A172 (cell line): ENCODE measurements at regions not wholly inside any gene's neighbourhood (a gene's known extent, or its start where the extent isn't known, plus 50 kb on each side); places are given as distances from the start of the nearest gene placed in this dataset.
"Not testable (repeated sequence)": the region's sequence is repeated elsewhere in the genome, so short reads cannot be mapped to it uniquely, and the experiment has no call there.

Experiments
- DNase-seq: peaks from one replicate; pipeline ENCODE4 v3.0.0-alpha.2; 2015; ENCODE audit warnings: low spot score

DNA sequence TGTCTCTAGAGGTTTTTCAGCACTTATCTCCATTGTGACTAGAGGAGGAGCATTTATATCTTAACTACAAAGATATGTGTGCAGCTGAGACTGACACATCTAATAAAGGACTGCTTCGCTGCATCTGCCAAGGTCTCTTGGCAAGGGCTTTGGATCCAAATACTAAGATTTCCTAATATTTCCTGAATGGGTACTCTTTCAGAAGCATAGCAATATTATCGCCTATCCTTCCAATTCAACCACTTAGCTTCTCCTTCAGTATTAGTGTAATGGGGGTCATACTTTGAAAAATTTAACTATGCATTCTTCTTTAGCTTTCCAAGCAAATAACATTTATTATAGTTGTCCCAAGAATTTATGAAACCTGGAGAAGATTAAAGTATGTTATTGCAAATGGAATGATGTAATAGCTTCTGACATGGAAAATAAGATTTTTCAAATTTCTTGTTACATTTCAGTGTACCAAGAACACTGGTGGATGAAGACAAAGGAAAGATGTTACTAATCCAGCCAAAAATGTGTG, 243.0 kb upstream of the PDE3A start:
- no peak for DNase-seq

DNA sequence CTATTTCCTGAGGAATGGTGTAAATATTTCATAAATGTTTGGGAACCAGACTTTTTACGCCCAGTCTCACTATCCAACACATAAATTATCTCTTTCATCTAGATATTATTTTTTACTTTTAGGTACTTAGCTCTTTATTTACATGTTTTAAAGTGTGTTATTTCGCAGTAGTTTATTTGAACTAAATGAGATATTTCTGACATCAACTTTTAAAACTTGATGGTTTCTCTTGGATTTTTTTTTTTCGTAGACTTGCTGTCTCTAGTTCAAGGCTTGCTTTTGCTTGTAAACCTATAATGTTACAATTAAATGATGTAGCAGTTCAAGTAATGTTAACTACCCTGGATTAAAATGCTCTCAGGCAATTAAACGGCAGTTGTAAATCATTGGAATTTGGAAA, 241.7 kb upstream of the PDE3A start:
- DNase-seq, result no peak

DNA sequence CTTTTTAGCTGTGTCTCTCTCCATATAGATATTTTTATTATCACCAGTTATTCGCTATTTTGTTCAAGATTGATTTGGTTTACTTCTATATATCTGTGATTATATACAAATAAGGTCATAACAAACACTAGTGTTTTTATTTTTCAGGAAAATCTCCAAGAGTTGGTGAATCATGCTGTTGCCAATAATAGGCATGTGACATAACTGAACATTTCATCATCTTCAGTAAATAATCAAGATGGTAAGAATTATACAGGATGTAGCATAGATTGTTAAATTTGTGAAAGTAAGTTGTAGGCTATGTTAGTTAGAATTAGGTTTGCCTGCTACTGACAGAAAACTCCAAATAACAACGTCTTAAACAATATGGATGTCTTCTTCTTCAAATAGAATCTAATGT, 240.9 kb upstream of the PDE3A start:
- DNase-seq, result no peak

DNA sequence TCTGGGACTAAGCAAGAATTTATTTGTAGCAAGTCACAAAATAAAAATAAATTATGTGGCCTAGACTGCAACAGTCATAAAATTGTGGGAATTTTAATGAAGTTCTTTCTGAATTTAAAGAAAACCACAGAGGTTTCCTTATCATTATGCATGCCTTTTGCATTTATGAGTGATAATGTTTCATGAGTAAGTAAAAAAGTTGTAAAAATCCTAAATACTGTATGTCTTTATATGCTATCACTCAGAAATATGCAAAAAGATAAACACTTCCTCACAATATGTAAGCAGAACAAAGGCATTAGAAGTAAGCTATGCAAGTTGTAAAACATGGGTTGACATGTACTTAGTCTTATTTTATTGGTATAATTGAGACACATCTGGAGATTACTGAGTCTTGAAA, 239.4 kb upstream of the PDE3A start:
- no peak for DNase-seq

DNA sequence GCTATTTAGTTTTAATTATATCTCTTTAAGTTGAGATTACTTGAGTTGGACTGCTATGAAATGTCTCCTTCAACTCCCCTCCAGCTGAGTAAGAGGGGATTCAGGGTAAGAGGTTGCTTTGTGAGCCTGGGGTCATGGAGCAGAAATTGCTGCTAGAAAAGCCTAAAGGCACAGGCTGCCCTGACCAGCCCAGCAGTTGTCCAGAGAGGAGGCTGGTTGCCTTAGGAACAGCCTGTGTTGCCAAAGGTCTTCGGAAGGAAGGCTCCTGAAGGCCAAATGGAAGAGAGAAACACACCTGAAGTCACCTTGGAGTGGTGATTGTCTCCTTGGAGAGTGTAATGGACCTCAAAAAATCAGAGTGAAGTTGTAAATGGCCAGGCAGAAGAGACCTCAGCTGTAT, 235.5 kb upstream of the PDE3A start:
- DNase-seq, result no peak

DNA sequence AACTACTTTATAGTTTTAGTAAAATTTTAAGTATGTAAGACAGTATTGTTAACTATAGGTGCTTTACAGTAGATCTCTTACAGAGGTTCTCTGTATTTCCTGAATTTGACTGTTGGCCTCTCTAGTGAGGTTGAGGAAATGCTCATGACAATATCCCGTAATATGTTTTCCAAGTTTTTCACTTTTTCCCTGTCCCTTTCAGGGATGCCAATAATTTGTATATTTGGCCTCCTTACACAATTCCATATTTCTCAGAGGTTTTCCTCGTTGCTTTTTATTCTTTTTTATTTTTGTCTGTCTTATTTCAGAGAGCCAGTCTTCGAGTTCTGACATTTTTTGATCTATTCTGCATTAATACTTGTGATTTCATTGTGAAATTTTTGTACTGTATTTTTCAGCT, 233.7 kb upstream of the PDE3A start:
- DNase-seq, result no peak

DNA sequence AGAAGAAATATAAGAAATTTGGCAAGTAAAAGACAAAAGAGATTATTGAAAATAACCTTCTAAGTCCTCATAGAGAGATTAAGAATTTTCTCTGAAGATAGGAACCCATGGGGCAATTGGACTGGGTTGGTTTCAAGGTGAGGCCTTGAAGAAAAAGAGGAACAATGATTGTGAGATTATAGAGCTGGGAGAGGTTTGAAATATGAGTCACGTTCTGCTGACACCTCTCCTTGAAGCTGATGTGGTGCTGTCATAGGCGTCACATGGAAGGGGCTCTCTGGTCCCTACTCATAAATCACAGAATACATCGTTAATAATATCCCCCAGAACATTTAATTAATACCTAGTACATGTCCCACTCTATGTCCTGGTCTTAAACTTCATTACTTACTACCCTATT, 227.6 kb upstream of the PDE3A start:
- DNase-seq, result no peak

DNA sequence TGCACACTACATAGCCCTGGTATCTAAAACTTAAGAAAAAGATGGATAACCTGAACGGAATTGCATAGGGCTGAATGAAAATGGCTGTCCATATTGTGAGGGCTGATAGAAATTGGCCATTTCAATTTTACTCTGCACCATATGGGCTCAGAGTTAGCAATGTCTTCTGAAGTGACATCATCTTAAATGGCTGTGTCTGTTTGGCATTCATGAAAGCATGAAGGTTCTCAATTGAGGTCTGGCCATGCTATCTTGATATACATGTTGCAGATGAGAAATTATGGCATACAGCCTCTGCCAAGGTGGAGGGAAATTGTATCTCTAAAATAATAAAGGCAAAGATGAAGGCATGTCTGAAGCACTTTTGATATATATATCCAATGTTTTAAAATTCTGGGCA, 226.0 kb upstream of the PDE3A start:
- DNase-seq, result no peak

DNA sequence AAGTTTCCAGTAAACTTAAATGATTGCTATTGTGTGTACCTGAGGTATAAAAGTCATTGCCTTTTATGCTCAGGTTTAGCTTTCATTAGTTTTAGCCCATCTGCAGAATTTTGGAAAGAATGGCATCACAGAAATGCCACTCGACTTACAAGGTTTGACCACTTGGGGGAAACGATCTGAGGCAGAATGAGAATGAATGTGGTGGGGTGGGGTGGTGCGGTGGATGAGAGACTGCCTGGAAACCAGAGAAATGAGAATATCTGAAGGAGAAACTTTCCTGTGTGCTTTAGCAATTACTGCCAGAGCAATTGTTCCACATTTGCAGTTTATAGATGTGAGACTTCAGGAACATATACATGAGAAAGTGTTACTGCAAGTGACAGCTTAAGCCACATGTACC, 225.4 kb upstream of the PDE3A start:
- no peak for DNase-seq

DNA sequence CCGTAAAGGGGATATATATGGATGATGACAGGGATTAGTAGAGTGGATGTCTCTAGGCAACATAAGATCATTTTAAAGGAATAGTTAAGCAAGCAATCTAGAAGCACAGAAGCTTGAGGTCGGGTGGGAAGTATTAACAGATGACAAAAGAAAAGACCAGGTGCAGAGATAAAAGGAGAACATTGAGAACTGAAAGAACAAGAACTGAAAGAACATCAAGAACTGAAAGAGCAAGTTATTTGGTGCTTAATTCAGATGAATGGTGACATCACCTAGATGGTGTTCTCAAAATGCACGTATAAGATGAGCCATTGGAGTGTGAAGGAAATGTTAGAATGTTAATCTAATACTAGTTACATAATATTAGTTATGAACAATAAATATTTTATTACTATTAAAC, 224.0 kb upstream of the PDE3A start:
- no peak for DNase-seq

DNA sequence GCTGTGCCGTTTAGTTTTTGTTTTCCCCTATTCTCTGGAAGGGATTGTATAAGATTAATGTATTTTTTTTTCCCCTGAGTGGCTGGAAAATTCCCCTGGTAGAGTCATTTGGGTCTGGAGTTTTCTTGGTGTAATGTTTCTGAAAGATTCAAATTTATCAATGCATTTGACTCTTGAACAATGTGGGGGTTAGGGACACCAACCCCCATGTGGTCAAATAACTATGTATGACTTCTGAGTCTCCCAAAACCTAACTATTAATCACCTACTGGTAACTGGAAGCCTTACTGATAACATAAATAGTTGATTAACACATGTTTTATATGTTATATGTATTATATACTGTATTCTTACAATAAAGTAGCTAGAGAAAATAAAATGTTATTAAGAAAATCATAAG, 220.1 kb upstream of the PDE3A start:
- no peak for DNase-seq

DNA sequence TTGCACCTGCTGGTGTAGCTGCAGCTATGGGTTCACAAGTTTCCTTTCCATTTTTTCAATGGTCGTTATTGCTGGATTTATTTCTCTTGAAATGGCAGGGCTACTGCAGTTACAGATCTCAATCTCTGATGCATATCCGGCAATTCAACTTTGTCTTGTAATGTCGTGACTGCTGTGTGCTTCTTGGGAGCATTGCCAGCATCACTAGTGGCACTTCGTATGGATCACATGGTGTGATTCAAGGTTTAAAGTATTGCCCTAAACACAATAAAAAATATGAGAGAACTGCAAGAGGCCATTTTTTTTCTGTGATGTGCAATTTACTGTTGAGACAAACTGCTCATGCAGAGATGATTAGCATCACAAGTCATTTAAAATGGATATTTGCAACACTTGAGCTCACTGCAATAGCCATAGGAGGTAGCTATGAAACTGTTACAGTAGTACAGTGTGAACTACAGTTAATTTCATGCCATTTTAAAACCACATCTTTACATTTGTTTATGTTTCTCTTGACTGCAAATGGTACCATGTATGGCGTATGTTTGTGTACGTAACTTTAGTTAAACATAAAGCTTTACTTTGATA, 217.4 kb upstream of the PDE3A start:
- peak; percentile 4 for DNase-seq

DNA sequence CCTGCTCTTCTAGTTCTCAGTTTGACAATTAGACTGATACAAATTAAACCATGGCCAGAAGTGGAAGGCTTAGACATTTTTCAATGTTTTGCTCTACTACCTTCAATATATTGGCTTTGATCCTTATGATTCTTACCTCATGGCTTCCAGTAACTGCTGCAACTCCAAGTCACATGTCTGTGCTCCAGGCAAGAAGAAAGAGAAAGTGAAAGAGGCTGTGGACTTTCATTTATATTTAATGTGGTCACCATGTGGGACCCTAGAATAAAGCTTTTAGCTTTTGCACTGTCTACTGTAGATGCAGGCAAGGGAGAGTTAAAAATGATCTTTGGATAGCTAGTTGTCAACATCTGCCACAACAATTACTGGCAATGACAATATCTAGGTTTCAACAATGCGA, 214.3 kb upstream of the PDE3A start:
- no peak for DNase-seq

DNA sequence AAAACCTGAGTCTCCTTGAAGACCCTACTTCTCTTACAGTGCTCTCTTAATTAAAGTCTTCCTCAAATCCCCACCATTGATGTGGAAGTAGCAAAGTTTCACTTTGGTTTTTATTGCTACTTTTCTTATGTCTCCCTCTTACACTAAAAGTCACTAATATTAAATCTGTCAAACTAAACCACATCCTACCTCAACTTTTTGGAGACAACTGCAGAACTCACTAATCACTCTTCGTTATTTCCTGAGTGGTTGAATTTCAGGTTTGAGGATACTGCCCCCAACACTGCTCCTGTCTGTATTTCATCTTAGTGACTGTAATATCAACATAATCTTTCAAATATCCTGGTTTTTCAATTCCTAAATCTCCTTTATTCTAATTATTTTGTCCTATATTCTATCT, 213.0 kb upstream of the PDE3A start:
- no peak for DNase-seq

DNA sequence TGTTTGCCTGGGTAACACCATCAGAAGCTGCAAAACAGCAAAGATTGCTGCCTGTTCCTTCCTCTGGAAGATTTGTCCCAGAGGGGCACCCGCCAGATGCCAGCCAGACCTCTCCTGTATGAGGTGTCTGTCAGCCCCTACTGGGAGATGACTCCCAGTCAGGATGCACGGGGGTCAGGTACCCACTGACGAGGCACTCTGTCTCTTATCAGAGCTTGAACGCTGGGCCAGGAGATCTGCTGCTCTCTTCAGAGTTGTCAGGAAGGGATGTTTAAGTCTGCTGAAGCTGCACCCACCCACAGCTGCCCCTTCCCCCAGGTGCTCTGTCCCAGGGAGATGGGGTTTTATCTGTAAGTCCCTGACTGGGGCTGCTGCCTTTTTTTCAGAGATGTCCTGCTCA, 207.4 kb upstream of the PDE3A start:
- not testable (repeated sequence) for DNase-seq

DNA sequence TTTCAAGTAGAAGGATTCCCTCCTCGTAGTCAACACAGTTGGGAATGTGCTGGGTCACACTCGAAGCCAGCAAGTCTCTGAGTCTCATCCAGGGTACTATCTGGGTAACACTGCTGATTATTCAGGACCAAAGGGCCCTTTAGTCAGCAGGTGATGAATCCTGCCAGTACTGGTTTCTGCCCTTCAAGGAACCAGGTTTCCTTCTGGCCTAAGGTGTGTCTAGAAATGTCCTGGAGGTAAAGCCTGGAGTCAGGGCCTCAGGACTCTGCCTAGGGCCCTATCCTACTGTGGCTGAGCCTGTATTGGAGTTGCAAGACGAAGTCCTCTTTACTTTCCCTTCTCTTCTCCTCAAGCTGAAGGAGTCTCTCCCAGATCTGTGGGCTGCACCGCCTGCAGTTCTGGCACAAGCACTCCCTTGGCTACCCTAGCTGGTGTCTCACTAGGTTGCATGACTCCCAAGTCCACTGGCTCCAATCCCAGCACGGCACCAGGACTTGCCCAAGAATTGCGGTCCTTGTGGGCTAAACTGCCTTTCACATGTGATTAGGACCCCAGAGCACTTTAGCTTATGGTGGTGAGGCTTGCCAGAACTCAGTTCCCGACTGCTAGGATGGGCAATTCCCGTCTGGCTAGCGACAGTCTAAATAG, 193.7 kb upstream of the PDE3A start:
- DNase-seq, result no peak

DNA sequence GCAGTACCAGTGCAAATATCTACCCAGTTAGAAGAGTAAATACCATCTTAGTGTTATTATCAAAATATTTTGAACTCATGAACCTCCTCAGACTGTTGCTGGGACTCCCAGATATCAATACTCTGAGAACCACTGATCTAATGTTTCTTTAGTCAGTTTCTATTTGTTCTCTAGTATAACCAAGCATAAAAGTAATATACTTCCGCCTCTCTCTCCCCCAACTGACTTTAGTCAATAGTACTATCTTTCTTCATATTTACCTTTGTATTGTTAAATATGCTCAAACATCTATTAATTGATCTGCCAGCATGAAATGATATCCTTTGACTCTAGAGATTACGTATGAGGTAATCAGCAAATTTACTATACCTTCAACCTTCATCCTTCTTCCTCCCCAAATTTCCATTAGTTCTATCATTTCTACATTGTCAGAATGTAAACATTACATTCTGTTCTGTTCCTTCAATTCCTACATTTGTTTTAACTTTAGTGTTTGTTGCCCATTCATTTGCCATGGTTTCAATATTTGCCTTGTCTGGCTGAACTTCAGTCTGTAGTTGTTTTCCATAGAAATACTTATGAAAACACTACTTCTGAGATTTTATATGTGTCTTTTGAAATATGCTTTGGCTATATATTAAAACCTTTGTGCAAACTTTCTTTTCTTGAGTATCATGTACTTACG, 192.5 kb upstream of the PDE3A start:
- no peak for DNase-seq

DNA sequence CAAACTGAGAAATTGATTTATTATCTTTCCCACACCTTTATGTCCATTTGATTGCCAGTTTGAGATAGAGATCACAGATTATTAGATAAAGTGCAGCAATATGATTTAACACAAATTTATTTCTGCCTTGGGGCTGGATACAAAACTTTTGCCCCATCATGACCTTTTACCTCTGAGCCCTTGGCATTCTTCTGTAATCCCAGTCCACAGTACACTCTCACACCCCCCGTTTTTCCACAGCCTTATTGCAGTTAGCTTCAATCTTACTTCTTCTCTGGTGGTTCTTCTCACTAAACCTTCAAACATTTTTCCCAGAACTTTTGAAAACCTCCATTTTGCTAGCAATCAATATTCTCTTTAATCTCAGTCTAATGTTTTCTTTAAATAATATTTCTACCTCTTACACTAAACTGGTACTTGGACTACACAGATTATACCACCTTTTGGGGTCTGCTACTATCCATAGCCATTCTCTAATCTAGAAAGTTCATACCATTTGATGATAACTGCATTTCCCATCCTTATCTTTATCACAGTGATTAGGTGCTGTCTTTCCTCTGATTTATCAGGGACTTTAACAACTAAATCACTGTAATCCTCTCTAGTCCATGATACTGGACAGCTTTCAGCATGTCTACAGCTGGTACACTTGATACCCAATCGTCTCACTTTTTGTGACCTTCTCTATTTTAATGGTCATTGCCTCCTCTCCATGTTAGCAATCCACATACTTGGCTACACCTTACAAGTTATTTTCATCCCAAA, 186.7 kb upstream of the PDE3A start:
- no peak for DNase-seq

DNA sequence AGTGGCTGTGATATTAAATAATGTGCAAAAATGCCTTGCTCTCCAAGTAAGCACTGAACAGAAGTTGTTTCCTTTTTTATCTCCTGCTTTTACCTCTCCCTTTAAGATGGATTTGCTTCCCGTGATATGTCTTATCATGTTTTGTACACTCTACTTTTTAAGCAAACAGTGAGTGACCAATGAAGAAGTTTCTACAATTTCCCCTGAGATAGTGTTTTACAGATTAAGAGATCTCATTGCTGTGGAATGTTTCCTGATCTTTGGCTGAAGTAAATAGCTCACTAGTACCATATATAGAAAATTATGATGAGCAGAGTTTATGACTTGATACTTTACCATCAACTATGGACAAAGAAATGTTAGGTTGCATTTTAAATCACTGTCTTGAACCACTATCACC, 184.8 kb upstream of the PDE3A start:
- no peak for DNase-seq

DNA sequence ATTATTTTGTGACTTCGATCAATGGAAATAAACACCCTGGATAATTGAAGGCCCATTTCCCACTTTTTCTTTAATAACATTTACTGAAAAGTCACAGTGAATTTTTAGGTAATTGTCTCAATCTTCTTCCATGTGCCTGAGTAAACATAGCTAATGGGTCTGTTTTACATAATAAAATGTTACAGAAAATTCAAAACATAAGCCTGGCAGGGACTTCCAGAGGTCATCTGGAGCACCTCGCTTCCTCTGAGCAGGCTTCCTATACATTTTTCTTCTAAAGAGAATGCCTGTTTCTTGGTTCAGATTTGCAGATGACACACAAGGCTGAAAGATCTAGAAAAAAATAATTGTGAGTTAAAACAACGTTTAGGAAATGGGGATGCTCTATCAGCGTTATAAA, 183.8 kb upstream of the PDE3A start:
- no peak for DNase-seq

DNA sequence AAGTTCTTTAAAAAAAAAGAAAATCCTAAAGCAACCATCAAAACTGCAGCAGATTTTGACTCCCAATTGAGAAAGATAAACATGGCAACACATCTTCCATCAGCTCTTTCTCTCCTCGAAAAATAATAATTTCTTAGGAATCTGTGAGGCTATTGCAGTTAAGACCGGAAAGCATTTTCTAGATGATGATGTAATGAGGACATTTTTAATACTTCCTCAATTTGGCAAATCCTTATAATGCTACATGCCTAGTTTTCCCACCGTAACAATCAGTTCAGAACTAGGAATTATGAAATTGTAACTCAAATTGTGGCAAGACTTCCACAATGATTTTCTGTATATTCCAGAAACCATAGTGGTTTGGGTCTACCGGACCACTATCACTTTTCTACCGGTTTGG, 180.9 kb upstream of the PDE3A start:
- no peak for DNase-seq

DNA sequence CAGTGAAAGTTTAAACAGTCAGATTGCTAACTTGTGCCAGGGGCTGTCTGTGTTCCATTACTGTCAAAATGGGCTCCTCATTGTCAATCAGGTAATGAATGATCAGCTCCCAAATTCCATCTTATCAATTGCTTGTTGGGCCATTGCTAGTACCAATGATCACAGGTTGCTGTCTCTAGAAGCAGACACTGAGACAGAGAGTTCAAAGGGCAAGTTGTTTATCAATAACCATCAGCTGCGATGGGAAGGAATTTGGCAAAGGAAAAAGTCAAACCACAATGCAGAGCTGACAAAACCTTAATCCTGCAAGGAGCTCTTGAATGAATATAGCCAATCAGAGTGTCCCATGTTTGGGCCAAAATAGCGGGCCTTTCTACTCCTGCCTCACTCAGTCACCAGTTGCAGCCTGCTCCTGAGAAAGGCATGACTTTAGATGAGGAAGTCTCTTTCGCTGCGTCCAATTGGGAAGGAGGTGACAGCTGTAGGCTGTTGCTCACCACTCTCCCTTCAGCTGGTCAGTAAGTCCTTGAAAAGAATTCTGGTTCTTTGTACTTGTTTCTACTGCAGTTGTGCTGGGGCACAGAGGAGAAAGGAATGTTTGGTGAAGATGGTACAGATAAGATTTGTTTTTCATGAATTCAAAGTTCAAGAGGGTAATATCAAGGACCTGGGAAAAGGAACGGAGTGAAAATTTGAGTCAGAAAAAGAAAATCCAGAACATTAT, 179.2 kb upstream of the PDE3A start:
- no peak for DNase-seq
